ENCODE measurements at regions not wholly inside any gene's neighbourhood (a gene's known extent, or its start where the extent isn't known, plus 50 kb on each side); places are given as distances from the start of the nearest gene placed in this dataset.

GRCh38 chr14:71852181-71852580 lies 80.0 kb upstream of the RGS6 start:
- no peak for DNase-seq (ENCODE audit: insufficient read length, low spot score)

GRCh38 chr14:71855399-71856036 lies 76.7 kb upstream of the RGS6 start:
- DNase-seq (ENCODE audit: insufficient read length, low spot score), result peak; percentile 70
- peak; percentile 79 for FAIRE-seq

More at GRCh38 chr14:71852181-71852580, 80.0 kb upstream of the RGS6 start:
- no peak for FAIRE-seq

- no peak for DNase-seq (ENCODE audit: insufficient read length, low spot score)
- peak; percentile 38 for FAIRE-seq
Observed at GRCh38 chr14:71856199-71856919, 75.9 kb upstream of the RGS6 start.

GRCh38 chr14:71863049-71863448 lies 69.2 kb upstream of the RGS6 start:
- no peak for FAIRE-seq
- DNase-seq (ENCODE audit: insufficient read length, low spot score), result no peak

- FAIRE-seq, result no peak
Observed at GRCh38 chr14:71863766-71864165, 68.5 kb upstream of the RGS6 start.

More at GRCh38 chr14:71863766-71864165, 68.5 kb upstream of the RGS6 start:
- no peak for DNase-seq (ENCODE audit: insufficient read length, low spot score)
